GM10266 (cell line): ENCODE measurements at regions not wholly inside any gene's neighbourhood (a gene's known extent, or its start where the extent isn't known, plus 50 kb on each side); places are given as distances from the start of the nearest gene placed in this dataset.
"Not testable (repeated sequence)": the region's sequence is repeated elsewhere in the genome, so short reads cannot be mapped to it uniquely, and the experiment has no call there.

ENCODE experiments used
- DNase-seq: peaks from one replicate; pipeline ENCODE4 v3.0.0; 2012; ENCODE audit errors: extremely low spot score
- TF ChIP-seq, protein P1 (sequence below): IDR thresholded peaks from 2 replicates; pipeline ENCODE4 v1.5.1; 2012; ENCODE audit warnings: mild to moderate bottlenecking, low read depth; ENCODE audit not compliant: control insufficient read depth, insufficient read depth; ENCODE audit errors: missing control alignments

DNA sequence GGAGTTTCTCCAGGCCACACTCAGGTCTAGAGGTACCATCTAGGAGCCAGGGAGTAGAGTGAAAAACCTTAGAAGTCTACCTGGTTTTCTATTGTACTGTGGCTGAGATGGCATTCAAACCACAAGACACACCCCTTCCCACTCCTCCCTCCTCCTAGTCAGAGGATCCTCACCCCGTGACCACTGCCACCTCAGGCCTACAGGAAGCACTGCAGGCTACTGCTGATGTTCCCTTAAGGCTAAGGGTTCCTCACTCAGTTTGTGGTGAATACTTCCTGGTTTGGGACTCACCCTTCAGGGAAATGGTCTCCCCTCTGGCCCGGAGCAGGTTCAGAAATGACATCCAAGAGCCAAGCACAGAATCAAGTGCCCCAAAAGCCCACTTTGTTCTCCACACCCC is 1293.9 kb downstream of the JRKL start:
- TF ChIP-seq, protein P1, sequence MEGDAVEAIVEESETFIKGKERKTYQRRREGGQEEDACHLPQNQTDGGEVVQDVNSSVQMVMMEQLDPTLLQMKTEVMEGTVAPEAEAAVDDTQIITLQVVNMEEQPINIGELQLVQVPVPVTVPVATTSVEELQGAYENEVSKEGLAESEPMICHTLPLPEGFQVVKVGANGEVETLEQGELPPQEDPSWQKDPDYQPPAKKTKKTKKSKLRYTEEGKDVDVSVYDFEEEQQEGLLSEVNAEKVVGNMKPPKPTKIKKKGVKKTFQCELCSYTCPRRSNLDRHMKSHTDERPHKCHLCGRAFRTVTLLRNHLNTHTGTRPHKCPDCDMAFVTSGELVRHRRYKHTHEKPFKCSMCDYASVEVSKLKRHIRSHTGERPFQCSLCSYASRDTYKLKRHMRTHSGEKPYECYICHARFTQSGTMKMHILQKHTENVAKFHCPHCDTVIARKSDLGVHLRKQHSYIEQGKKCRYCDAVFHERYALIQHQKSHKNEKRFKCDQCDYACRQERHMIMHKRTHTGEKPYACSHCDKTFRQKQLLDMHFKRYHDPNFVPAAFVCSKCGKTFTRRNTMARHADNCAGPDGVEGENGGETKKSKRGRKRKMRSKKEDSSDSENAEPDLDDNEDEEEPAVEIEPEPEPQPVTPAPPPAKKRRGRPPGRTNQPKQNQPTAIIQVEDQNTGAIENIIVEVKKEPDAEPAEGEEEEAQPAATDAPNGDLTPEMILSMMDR = no peak
- DNase-seq = no peak

DNA sequence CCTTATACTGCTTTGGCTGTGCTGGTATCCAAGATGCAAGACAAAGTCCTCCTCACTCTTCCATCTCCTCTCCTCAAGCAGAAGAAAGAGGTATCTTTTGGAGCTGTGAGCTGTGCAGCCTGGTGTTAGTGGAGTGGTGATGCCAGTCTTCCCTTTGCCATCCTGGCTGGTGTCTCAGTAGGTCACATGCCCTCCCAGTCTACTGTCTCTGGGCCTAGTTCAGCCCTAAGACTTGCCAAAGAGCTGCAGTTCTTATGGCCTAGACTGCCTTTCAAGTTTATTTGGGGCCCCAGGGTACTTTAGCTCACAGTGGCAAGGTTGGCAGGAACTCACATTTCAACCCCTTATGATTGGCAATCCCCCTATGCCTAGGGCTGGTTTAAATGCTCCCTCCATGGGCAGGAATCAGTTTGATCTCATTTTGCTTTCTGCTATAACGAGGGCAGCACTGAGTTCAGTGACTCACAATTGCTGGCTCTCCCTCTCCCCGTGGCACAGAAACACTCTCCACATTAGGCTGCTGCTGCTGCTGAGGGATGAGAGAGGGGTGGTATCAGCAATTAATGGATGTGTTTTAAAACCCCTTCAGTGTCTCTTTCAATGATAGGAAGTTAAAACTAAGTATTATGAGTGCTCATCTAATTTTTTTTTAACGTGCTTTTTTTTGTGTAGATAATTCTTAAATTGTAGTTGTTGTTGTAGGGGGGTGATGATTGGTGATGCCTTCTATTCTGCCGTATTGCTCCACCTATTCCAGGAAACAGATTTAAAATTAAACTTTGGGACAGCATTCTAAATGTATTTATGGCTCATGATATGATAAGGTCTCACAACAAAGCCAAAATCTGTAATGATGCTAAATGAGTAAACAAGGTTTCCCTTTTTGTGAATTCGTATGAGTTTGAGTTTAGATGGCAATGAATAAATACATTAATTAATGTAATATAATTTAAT is 1295.0 kb downstream of the JRKL start:
- TF ChIP-seq, protein P1 = no peak
- no peak for DNase-seq

DNA sequence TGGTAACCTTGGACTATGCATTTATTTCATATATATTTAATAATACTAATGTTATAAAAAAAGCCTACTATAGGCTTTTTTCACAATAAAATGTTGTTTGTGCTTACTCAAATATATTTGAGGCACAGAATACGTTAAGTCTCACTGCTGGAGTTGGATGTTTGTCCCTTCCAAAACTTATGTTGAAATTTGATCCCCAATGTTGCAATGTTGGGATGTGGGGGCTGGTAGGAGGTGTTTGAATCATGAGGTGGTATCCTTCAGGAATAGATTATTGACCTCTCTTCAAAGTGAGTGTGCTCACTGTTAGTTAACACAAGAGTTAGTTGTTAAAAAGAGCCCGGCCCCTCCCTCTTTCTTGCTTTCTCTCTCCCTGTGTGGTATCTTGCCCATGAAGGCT is 1295.9 kb downstream of the JRKL start:
- TF ChIP-seq, protein P1 = no peak
- no peak for DNase-seq

DNA sequence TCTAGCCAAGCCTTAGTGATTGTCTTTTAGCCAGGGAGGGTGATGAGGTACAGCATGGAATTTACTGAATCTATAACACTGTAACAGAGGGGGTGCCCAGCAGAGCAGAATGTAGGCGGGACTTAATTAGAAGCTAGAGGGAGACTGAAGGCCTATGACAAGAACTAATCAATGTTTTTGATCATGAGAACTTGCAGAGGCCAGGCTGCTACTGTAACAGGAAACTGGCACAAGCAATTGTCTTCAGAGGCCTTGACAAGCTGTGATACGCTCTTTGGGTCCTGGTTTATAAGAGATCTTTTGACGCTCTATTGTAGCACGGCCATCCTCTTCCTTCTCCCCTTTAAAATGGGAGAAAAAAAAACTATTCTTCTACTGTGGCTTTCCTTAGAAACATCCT is 1297.3 kb downstream of the JRKL start:
- no peak for DNase-seq
- TF ChIP-seq, protein P1 = no peak

DNA sequence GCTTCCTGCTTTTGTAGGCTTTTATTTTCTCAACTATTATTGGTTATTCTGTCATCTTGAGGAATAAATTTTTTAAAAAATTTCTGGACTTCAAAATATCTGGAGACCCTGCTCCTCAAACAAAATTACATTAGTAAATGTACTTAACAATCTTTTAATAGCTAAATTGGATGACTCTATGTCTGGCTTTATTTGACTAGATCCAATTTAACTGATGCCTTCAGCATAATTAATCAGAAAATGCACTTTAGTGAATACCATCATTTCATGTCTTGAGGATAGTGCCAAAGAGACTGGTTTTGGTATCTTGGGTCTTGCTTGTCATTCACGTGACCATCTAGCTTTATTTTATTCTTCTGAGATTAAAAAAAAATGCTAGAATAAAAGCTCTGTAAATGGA is 1301.2 kb downstream of the JRKL start:
- TF ChIP-seq, protein P1 = no peak

DNA sequence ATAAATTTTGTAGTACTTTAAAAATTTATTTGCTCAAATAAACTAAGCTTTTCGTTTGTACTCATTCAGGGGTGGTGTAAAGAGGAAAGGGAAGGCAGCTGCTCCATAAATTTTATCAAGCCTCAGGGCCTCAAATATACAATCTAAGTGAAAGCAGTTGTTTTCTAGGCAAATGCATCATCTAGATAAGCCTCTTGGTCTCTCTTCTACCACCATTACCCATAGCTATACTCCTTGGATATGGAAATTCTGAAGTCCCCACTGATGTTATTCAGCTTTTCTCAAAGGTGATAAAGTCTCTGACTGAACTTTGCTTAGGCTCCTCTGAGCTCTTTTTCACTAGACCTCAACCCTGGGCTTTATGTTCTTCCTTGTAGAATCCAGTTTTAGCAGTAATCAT is 1313.1 kb downstream of the JRKL start:
- no peak for DNase-seq
- TF ChIP-seq, protein P1 = no peak

More for the DNA sequence above, 1301.2 kb downstream of the JRKL start:
- no peak for DNase-seq

DNA sequence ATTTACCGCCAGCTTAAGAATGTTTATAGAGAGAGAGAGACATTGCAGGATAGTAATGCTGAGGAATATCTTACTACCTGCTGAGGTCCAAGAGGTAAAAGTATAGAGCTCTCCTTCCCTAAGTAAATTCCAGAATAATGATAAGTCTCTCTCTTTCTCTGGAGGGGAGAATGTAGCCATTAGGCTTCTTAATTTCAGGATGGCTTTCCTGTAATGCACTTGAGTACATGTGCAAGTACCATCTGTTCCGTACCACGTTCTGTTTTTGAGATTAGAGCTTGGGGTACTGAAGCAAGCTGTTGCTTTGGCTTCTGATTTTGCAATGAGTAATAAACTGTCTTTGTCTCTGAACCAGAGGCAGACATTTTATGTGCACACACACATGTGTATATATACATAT is 1314.0 kb downstream of the JRKL start:
- TF ChIP-seq, protein P1 = no peak
- no peak for DNase-seq

DNA sequence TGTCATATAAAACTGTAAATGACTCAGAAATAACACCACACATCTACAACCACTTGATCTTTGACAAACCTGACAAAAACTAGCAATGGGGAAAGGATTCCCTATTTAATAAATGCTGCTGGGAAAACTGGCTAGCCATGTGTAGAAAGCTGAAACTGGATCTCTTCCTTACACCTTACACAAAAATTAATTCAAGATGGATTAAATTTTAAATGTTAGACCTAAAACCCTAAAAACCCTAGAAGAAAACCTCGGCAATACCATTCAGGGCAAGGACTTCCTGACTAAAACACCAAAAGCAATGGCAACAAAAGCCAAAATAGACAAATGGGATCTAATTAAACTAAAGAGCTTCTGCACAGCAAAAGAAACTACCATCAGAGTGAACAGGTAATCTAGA is 1315.3 kb upstream of the CNTN5 start:
- DNase-seq = not testable (repeated sequence)
